GM23338 (cell line): ENCODE measurements at regions not wholly inside any gene's neighbourhood (a gene's known extent, or its start where the extent isn't known, plus 50 kb on each side); places are given as distances from the start of the nearest gene placed in this dataset.

Source experiments
- ATAC-seq: fragments of 200-7000 bp; cut with Tn5 transposase; 3 replicates; pipeline ENCODE4 v1.9.1; 2020
- DNase-seq: peaks from one replicate; pipeline ENCODE4 v3.0.0-alpha.2; 2015; ENCODE audit warnings: low spot score
- H2AFZ ChIP-seq: fragments of 200-600 bp; sonication (generic); 2 replicates; pipeline ENCODE4 v1.8.0; 2016; ENCODE audit warnings: antibody characterized with exemption, mild to moderate bottlenecking, moderate library complexity
- H3F3A ChIP-seq: fragments of 200-600 bp; sonication (generic); replicated peaks from 2 replicates; pipeline ENCODE4 v1.8.0; 2017; ENCODE audit warnings: antibody characterized with exemption, mixed run types, low read depth
- H3K27ac ChIP-seq: fragments of 200-600 bp; sonication (generic); 2 replicates; pipeline ENCODE4 v1.6.1; 2016; ENCODE audit warnings: low read depth
- H3K27me3 ChIP-seq: fragments of 200-600 bp; sonication (generic); 2 replicates; pipeline ENCODE4 v1.8.0; 2016; ENCODE audit warnings: mild to moderate bottlenecking, mixed run types, moderate library complexity; ENCODE audit not compliant: insufficient read depth
- H3K36me3 ChIP-seq: fragments of 200-600 bp; sonication (generic); 2 replicates; pipeline ENCODE4 v1.8.0; 2016; ENCODE audit warnings: mild to moderate bottlenecking; ENCODE audit not compliant: insufficient read depth
- H3K4me1 ChIP-seq: fragments of 200-600 bp; sonication (generic); 2 replicates; pipeline ENCODE4 v1.8.0; 2016; ENCODE audit warnings: mild to moderate bottlenecking, moderate library complexity; ENCODE audit not compliant: insufficient read depth
- H3K4me2 ChIP-seq: fragments of 200-600 bp; sonication (generic); 2 replicates; pipeline ENCODE4 v1.7.1; 2017; ENCODE audit warnings: mixed run types
- H3K4me3 ChIP-seq: fragments of 200-600 bp; sonication (generic); 2 replicates; pipeline ENCODE4 v1.6.1; 2016; ENCODE audit warnings: mixed run types
- H3K79me2 ChIP-seq: fragments of 200-600 bp; sonication (generic); replicated peaks from 2 replicates; pipeline ENCODE4 v1.8.0; 2017; ENCODE audit warnings: mild to moderate bottlenecking; ENCODE audit not compliant: insufficient read depth
- H3K9me2 ChIP-seq: fragments of 200-600 bp; sonication (generic); 2 replicates; pipeline ENCODE4 v1.8.0; 2017; ENCODE audit not compliant: insufficient read depth
- H4K20me1 ChIP-seq: fragments of 200-600 bp; sonication (generic); replicated peaks from 2 replicates; pipeline ENCODE4 v1.8.0; 2017; ENCODE audit warnings: mild to moderate bottlenecking; ENCODE audit not compliant: insufficient read depth
- H3K27ac Mint-ChIP-seq: 2 replicates; pipeline ENCODE4 v1.8.0; 2020; ENCODE audit warnings: inconsistent platforms, mild to moderate bottlenecking, moderate library complexity, mixed read lengths
- H3K27me3 Mint-ChIP-seq: 3 replicates; pipeline ENCODE4 v1.8.0; 2022; ENCODE audit warnings: low read depth, mild to moderate bottlenecking, moderate library complexity, mixed read lengths, inconsistent platforms; ENCODE audit not compliant: insufficient read depth, poor library complexity
- H3K36me3 Mint-ChIP-seq: 3 replicates; pipeline ENCODE4 v1.8.0; 2021; ENCODE audit warnings: low read depth, mild to moderate bottlenecking, inconsistent platforms, moderate library complexity, mixed read lengths
- H3K4me1 Mint-ChIP-seq: 3 replicates; pipeline ENCODE4 v1.8.0; 2020; ENCODE audit warnings: mild to moderate bottlenecking, inconsistent platforms, mixed read lengths
- H3K4me3 Mint-ChIP-seq: 3 replicates; pipeline ENCODE4 v1.8.0; 2021; ENCODE audit warnings: moderate library complexity, mild to moderate bottlenecking, inconsistent platforms, mixed read lengths
- H3K9me3 Mint-ChIP-seq: 3 replicates; pipeline ENCODE4 v1.8.0; 2020; ENCODE audit warnings: moderate library complexity, mild to moderate bottlenecking, inconsistent platforms, mixed read lengths
- CREB1 ChIP-seq: fragments of 250-450 bp; sonication (Bioruptor Pico); IDR thresholded peaks from 2 replicates; pipeline ENCODE4 v1.5.0; 2020; ENCODE audit warnings: low read depth, mild to moderate bottlenecking, moderate library complexity
- JUNB ChIP-seq: IDR thresholded peaks from one replicate; pipeline ENCODE4 v1.6.1; 2016; ENCODE audit warnings: antibody characterized with exemption; ENCODE audit not compliant: unreplicated experiment
- POLR2AphosphoS5 ChIP-seq: IDR thresholded peaks from 2 replicates; pipeline ENCODE4 v1.6.1; 2016; ENCODE audit warnings: antibody characterized with exemption, low read depth
- ZNF331 ChIP-seq: fragments of 250-450 bp; sonication (Bioruptor Pico); IDR thresholded peaks from 2 replicates; pipeline ENCODE4 v1.5.0; 2020; ENCODE audit warnings: low read depth, mild to moderate bottlenecking, moderate library complexity
- ZNF462 ChIP-seq: fragments of 250-450 bp; sonication (Bioruptor Pico); IDR thresholded peaks from 2 replicates; pipeline ENCODE4 v1.5.0; 2020; ENCODE audit warnings: mild to moderate bottlenecking, moderate library complexity
- TF ChIP-seq, protein P1 (sequence below): IDR thresholded peaks from 2 replicates; pipeline ENCODE4 v1.6.1; 2016; ENCODE audit warnings: antibody characterized with exemption

- TF ChIP-seq ZNF462 = no peak
- no peak for TF ChIP-seq POLR2AphosphoS5
- TF ChIP-seq CREB1 (CRISPR knock-in tag) = no peak
- TF ChIP-seq ZNF331 = no peak
- TF ChIP-seq, protein P1, sequence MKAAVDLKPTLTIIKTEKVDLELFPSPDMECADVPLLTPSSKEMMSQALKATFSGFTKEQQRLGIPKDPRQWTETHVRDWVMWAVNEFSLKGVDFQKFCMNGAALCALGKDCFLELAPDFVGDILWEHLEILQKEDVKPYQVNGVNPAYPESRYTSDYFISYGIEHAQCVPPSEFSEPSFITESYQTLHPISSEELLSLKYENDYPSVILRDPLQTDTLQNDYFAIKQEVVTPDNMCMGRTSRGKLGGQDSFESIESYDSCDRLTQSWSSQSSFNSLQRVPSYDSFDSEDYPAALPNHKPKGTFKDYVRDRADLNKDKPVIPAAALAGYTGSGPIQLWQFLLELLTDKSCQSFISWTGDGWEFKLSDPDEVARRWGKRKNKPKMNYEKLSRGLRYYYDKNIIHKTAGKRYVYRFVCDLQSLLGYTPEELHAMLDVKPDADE = no peak
- TF ChIP-seq JUNB = no peak
These were observed 128.6 kb upstream of the KCNH7 start (continued) for GRCh38 chr2:162967147-162967546.

- TF ChIP-seq, protein P1 = no peak
- Histone ChIP-seq H3F3A (no peaks in the 10 kb centered on the region), H3K9me2 (no peaks in the 10 kb centered on the region; the same call in 1 of the 2 replicates), H4K20me1 (no peaks in the 10 kb centered on the region), H3K4me2 (no peak overlapping the region), H3K79me2 (no peaks in the 10 kb centered on the region), H3K4me1 (no peaks in the 10 kb centered on the region), H2AFZ (no peak overlapping the region), H3K27ac (no peak overlapping the region), H3K36me3 (no peaks in the 10 kb centered on the region), H3K4me3 (no peak overlapping the region), H3K27me3 (no peaks in the 10 kb centered on the region)
- Mint-ChIP-seq H3K9me3 (peaks cover 3% of the 10 kb centered on the region; the same call in 1 of the 3 replicates), H3K36me3 (no peaks in the 10 kb centered on the region), H3K27ac (no peak overlapping the region), H3K4me1 (no peaks in the 10 kb centered on the region), H3K27me3 (peaks cover 1% of the 10 kb centered on the region), H3K4me3 (no peak overlapping the region)
- DNase-seq = no peak
- ATAC-seq = no peak
These were observed 126.6 kb upstream of the KCNH7 start for GRCh38 chr2:162965191-162965590.
